Stimulated activated CD8-positive, alpha-beta memory T cell treated with anti-CD3 and anti-CD28 coated beads, Interleukin-12 subunit alpha, Interleukin-12 subunit beta, amount 100 ng/mL, for 1 hour (primary cell): ENCODE measurements at regions not wholly inside any gene's neighbourhood (a gene's known extent, or its start where the extent isn't known, plus 50 kb on each side); places are given as distances from the start of the nearest gene placed in this dataset.

ENCODE experiments used
- DNase-seq: peaks from one replicate; pipeline ENCODE4 v3.0.0-alpha.2; 2020; ENCODE audit warnings: low read depth

- no peak for DNase-seq
Observed at GRCh38 chr15:39084674-39085530, 496.0 kb upstream of the THBS1 start.

GRCh38 chr15:39086641-39087040 is 494.2 kb upstream of the THBS1 start:
- no peak for DNase-seq

DNA sequence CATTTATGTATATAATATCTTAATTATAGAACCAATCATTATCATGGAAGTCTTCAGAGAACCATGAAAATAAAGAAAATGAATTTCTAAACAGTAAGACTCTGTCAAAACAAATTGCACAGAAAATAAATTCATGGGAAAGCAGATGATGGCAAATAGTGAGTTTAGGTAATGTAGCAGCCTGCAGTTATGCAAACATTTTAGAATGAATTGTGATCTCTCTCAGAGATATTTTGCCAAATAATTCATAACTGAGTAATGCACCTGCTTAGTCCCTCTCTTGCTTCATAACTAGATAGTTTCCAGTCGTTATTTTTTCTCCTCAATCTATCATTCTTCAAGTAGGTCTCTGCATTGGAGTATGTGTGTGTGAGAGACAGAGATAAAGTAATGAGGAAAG is 492.7 kb upstream of the THBS1 start:
- DNase-seq, result no peak

DNA sequence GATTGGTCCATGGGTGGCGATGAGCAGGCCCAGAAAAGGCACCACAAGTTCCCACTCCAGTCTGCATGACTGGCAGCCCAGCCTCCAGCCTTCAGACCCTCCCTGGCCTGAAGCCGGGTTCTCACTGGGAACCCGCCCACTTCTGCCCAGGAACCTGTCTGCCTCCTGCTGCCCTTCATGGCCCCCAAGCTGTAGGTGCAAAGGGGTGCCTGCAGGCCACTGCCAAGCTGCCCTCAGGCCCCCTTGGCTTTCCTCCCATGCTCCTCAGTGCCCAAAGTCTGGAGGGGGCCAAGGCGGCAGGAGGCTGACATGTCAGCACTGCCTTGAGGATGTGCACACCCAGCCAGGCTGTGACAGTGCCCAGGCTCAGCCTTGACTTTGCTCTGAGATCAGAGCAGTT is 488.5 kb upstream of the THBS1 start:
- DNase-seq, result no peak

GRCh38 chr15:39092761-39093160 is 488.1 kb upstream of the THBS1 start:
- DNase-seq, result no peak

DNA sequence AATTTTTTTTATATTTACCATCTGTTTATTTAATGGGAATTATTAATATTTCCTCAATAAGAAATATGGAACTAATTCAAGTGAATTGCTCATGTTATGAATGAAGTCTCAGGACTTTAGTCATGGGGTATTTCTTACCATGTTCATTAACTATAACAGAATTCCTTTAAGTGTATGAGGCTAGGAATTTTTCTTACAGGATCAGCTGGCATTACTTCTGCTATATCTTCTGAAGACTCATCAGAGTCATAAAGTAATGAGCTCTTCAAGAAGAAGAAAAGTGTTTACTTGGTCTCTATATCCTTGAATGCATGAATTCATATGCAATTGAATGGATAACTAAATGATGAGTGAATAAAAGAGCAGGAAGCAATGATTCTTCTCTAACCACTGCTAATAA is 486.8 kb upstream of the THBS1 start:
- no peak for DNase-seq

DNA sequence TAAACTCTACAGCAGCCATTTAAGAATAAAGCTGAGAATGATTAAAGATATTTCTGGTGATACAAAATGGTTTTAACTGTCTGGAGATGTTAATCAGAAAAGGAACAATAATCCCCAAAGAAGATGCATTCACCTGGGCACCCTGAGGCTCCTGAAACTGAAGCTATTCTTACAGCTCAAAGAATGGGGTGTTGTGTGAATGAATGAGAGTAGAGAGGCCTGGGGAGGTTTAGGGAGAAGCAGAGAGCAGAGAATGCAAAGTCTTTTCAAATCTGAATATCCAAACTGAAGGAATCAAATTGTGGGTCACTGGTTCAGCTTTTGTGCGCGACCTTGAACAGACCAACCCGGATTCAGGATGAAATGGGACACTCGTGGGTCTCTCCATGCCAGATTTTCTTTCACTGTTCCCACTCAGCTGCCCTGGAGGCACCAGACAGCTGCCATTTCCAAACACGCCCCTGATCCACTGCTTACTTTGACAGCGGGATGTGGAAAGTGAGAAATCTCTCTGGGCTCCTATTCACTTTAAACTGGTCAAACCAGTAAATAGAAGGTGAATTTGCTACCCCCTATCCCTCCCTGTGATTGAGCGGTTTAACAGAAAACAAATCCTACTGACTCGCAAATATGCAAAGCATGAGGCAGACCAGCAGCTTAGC is 485.5 kb upstream of the THBS1 start:
- DNase-seq, result no peak

DNA sequence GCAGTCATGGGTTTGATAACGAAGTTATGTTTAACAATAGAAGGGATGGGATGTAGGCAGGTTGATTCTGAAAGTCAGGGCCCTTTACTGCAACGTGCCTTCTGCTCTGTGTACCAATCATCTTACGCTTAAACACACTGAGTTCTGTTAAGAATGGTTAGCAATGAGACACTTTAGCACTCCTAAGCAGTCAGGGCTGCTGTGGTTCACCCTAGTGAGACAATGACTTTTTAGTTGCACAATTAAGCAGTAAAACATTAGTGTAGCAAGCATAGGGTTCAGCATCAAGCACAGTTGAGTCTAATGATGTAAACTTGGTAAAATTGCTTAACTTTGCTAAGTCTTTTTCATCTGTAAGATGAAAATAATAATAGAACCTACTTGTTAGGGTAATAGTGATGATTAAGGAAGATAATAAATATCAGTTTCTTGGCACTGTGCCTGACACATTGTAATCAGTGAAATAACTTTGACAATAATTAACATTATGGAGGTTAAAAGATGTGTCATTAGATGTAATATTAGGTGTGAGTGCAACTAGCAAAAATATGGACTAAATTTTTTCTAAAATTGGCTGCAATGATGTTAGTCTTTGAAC is 484.2 kb upstream of the THBS1 start:
- DNase-seq, result no peak

DNA sequence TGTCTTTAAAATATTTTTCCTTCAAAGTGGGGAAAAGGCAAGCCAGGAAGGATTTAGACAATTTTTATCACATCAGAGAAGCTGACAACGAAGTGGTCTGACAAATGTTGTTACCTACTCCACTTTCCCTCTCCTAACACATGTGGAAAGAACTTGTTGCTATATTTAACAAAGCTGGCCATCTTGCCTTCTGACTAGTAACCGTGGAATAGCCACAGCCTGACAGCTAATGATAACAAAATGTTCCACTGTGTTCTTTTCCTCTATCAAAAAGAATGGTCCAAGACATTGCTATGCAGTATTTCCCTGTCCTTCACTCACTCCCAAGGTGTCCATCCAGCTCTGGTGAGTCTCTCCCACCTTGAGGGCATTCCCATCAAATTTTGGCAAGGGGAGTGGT is 481.4 kb upstream of the THBS1 start:
- DNase-seq, result no peak

GRCh38 chr15:39100106-39100660 is 480.7 kb upstream of the THBS1 start:
- DNase-seq, result no peak

DNA sequence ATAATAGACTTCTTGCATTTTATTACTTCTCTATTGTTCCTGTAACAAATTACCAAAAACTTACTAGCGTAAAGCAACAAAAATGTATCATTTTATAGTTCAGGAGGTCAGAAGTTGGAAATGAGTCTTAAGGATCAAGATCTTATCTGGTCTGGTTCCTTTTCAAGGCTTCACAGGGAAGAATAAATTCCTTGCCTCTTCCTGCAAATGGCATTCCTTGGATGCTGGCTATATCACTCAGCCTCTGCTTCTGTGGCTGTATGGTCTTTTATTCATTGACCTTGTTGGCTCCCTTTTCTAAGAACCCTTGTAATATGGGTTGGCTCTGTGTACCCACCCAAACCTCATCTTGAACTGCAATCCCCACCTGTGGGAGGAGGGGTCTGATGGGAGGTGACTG is 478.4 kb upstream of the THBS1 start:
- DNase-seq, result no peak

DNA sequence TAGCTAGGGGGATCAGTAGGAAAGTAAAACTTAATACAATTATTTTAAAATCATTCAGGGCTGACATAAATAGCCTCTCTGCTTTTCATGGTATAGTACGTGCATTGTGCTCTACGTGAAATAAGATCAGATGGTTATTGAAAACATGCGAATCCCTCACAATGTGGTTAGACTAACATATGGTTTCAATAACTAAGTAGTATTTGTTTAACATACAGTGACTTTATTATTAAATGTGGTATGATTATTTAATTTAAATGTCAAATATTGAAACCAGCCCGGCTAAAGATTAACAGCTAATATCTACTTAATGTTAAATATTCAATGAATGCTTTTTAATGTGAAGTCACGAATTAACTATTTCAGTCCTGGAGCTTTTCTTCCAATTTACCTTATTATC is 473.9 kb upstream of the THBS1 start:
- DNase-seq, result no peak

DNA sequence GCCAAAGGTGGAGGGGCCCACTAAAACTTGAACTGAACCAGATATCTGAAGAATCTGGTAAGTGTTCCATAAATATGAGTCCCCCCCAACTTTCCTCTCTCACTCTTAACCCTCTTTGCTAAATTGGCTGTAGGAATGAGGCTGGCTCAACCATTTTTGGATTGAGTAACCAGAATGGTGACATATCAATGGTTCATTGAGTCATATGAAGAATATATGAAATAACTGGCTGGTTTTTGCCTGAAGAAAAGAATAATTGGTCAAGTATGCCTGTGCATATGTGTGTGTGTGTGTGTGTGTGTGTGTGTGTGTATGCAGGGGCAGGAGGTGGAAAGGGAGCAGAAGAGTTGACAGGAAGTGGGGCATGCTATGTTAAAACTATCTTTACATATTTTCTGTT is 472.9 kb upstream of the THBS1 start:
- no peak for DNase-seq

DNA sequence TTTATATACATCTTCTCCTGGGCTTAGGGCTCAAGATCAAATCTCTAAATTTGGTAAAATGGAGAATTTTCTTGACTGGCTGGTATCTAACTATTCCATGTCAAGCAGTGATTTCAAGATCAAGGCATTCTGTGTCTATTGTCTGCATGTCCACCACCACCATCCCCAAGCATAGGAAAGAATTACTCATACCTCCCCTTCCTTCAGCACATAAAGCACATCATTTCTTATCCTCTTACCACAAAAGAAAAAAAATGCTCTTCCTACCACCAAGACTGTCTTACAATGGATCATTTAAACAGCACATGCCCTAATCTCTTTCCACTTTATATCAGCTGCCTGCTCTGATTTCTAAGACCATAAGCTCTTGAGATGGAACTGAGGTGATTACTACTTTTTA is 470.5 kb upstream of the THBS1 start:
- no peak for DNase-seq

- no peak for DNase-seq
Observed at GRCh38 chr15:39110746-39111145, 470.1 kb upstream of the THBS1 start.

GRCh38 chr15:39113741-39114140 is 467.1 kb upstream of the THBS1 start:
- DNase-seq, result no peak

DNA sequence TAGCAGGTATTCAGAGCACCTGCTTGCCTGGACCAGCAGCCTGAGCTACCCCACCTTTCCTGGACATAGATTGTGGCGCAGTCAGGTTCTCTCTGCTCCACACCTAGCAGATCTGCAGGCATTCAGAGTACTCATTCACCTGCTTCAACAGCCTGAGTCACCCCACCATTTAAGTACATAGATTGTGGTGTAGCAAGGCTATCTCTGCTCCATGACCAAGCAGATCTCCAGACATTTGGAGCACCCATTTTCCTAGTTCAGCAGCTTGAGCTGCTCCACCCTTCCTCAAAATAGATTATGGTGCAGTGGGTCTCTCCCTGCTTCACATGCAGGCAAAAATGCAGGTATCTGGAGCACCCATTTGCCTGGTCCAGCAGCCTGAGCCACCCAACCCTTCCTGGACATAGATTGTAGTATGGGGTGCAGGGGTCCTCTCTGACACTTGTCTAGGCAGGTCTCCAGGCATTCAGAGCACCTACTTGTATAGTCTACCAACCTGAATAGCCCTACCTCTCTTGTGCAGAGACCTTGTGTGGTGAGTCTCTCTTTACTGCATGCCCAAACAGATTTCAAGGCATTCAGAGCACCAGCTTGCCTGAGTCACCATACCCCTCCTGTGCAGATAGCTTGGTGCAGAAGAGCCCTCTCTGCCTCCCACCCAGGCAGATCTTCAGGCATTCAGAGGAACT is 466.0 kb upstream of the THBS1 start:
- no peak for DNase-seq

DNA sequence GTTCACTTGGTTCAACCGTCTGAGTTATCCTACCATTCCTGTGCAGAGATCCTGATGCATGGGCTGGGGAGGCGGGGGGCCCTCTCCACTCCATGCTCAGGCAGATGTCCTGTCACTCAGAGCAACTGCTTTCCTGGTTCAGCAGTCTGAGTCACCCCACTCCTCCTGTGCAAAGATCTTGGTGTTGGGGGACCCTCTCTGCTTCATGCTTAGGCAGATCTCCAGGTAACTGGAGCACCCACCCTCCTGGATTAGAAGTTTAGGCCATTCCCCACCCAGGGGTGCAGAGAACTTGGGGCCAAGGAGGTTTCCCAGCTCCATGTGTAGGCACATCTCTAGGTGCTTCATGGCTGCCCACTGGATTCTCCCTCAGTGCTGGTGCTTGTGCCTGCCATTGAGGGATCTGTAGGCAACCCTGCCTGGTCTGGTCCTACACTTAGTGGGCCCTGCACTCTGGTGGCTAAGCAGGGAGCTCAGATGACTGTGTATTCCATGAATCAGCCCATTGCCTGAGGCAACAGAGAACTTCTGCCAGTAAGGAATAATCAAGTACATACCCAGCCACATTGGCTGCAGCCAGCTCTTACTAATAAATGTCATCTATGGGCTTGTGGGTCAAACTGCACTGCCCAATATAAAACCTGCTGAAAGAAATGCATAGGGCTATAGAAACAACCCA is 465.4 kb upstream of the THBS1 start:
- no peak for DNase-seq

DNA sequence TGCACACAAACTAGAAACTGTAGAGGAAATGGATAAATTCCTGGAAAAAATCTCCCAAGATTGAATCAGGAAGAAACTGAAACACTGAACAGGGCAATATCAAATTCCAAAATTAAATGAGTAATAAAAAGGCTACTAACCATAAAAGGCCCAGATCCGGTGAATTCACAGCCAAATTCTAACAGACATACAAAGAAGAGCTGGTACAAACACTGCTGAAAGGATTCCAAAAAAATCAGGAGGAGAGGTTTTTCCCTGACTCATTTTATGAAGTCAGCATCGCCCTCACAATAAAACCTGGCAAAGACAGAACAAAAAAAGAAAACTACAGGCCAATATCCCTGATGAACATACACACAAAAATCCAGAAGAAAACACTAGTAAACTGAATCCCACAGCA is 462.4 kb upstream of the THBS1 start:
- DNase-seq, result no peak

DNA sequence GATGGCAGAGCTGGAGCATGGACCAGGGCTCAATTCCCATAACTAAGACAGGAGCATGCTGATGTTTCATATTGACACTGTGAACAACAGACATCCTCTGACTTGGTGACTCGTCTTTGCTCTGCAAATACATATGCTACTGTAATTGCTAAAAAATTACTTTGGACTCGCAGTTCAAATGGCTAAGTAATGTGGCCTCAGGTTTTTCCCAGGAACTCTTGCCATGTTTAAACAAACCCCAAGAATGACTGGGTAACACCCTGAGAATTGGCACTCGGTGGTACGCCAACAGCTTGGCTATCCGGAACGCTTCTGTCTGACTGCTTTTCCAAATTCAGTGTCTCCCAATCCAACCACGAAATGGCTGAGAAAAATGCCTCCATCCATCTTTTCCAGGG is 456.7 kb upstream of the THBS1 start:
- no peak for DNase-seq

- DNase-seq, result no peak
Observed at GRCh38 chr15:39124553-39125171, 456.2 kb upstream of the THBS1 start.
